Parathyroid adenoma (tissue), 2 donors: ENCODE measurements at regions not wholly inside any gene's neighbourhood (a gene's known extent, or its start where the extent isn't known, plus 50 kb on each side); places are given as distances from the start of the nearest gene placed in this dataset.

Source experiments
- H2AFZ ChIP-seq: fragments of 300-600 bp; sonication (generic); one replicate; pipeline ENCODE4 v1.7.0; 2017; ENCODE audit warnings: antibody characterized with exemption, mild to moderate bottlenecking
- H3K27ac ChIP-seq: fragments of 300-600 bp; sonication (generic); one replicate; pipeline ENCODE4 v1.7.0; 2017
- H3K27me3 ChIP-seq: fragments of 300-600 bp; sonication (generic); one replicate; pipeline ENCODE4 v1.7.0; 2017; ENCODE audit warnings: low read length; ENCODE audit not compliant: control insufficient read depth, insufficient read depth
- H3K36me3 ChIP-seq: fragments of 300-600 bp; sonication (generic); one replicate; pipeline ENCODE4 v1.7.0; 2017; ENCODE audit warnings: low read length; ENCODE audit not compliant: control insufficient read depth, insufficient read depth
- H3K4me1 ChIP-seq: fragments of 300-600 bp; sonication (generic); one replicate; pipeline ENCODE4 v1.7.0; 2017; ENCODE audit warnings: control low read depth
- H3K4me2 ChIP-seq: fragments of 300-600 bp; sonication (generic); one replicate; pipeline ENCODE4 v1.7.0; 2017; ENCODE audit warnings: low read length
- H3K4me3 ChIP-seq: fragments of 300-600 bp; sonication (generic); one replicate; pipeline ENCODE4 v1.7.0; 2017; ENCODE audit warnings: low read depth, low read length
- H3K79me2 ChIP-seq: fragments of 300-600 bp; sonication (generic); one replicate; pipeline ENCODE4 v1.7.0; 2017; ENCODE audit warnings: control low read depth
- H3K9ac ChIP-seq: fragments of 300-600 bp; sonication (generic); one replicate; pipeline ENCODE4 v1.7.0; 2017; ENCODE audit warnings: mild to moderate bottlenecking
- H3K9me3 ChIP-seq: fragments of 300-600 bp; sonication (generic); one replicate; pipeline ENCODE4 v1.7.0; 2017; ENCODE audit warnings: low read length; ENCODE audit not compliant: control insufficient read depth
- CTCF ChIP-seq: fragments of 300-600 bp; sonication (generic); IDR thresholded peaks from one replicate; pipeline ENCODE4 v1.7.0; 2017; ENCODE audit warnings: antibody characterized with exemption, mild to moderate bottlenecking
- donor health status: primary hyperparathyroidism.

GRCh38 chr19:32222556-32222955, 122.9 kb upstream of the ZNF507 start:
- TF ChIP-seq CTCF: no peak
- Histone ChIP-seq H3K9me3 (no peaks in the 10 kb centered on the region), H3K4me3 (no peak overlapping the region), H3K36me3 (no peaks in the 10 kb centered on the region), H3K27ac (no peak overlapping the region), H3K9ac (no peak overlapping the region), H3K27me3 (no peaks in the 10 kb centered on the region), H3K4me2 (no peak overlapping the region), H3K4me1 (no peaks in the 10 kb centered on the region), H3K79me2 (no peaks in the 10 kb centered on the region), H2AFZ (no peak overlapping the region)

GRCh38 chr19:32223106-32223505, 122.3 kb upstream of the ZNF507 start:
- Histone ChIP-seq H3K27ac (no peak overlapping the region), H3K4me1 (no peaks in the 10 kb centered on the region), H3K4me3 (no peak overlapping the region), H3K4me2 (no peak overlapping the region), H3K36me3 (no peaks in the 10 kb centered on the region), H3K9ac (no peak overlapping the region), H3K27me3 (no peaks in the 10 kb centered on the region), H3K9me3 (no peaks in the 10 kb centered on the region), H3K79me2 (no peaks in the 10 kb centered on the region), H2AFZ (no peak overlapping the region)
- no peak for TF ChIP-seq CTCF

GRCh38 chr19:32223595-32224370, 121.6 kb upstream of the ZNF507 start:
- H3K36me3 ChIP-seq: no peaks in the 10 kb centered on the region
- no peak overlapping the region for H3K4me3 ChIP-seq
- H3K4me1 ChIP-seq: no peaks in the 10 kb centered on the region
- H3K27ac ChIP-seq: no peak overlapping the region
- TF ChIP-seq CTCF: no peak
- no peak overlapping the region for H3K4me2 ChIP-seq
- H3K79me2 ChIP-seq: no peaks in the 10 kb centered on the region
- no peaks in the 10 kb centered on the region for H3K27me3 ChIP-seq
- no peaks in the 10 kb centered on the region for H3K9me3 ChIP-seq
- H2AFZ ChIP-seq: peak overlapping the region; percentile 69
- H3K9ac ChIP-seq: no peak overlapping the region

GRCh38 chr19:32224371-32225244, 120.8 kb upstream of the ZNF507 start:
- Histone ChIP-seq H3K4me3 (peak overlapping the region; percentile 33), H3K4me2 (peak overlapping the region; percentile 78), H3K79me2 (no peaks in the 10 kb centered on the region), H2AFZ (peak overlapping the region; percentile 69), H3K27ac (no peak overlapping the region), H3K36me3 (no peaks in the 10 kb centered on the region), H3K9me3 (no peaks in the 10 kb centered on the region), H3K4me1 (no peaks in the 10 kb centered on the region), H3K9ac (no peak overlapping the region), H3K27me3 (no peaks in the 10 kb centered on the region)
- TF ChIP-seq CTCF: peak; percentile 99
